Activated CD8-positive, alpha-beta memory T cell treated with anti-CD3 and anti-CD28 coated beads, Interleukin-2, amount 50 U/mL, for 1 hour (primary cell): ENCODE measurements at regions not wholly inside any gene's neighbourhood (a gene's known extent, or its start where the extent isn't known, plus 50 kb on each side); places are given as distances from the start of the nearest gene placed in this dataset.

Experiments used
- DNase-seq: peaks from one replicate; pipeline ENCODE4 v3.0.0-alpha.2; 2020; ENCODE audit errors: extremely low read depth

DNA sequence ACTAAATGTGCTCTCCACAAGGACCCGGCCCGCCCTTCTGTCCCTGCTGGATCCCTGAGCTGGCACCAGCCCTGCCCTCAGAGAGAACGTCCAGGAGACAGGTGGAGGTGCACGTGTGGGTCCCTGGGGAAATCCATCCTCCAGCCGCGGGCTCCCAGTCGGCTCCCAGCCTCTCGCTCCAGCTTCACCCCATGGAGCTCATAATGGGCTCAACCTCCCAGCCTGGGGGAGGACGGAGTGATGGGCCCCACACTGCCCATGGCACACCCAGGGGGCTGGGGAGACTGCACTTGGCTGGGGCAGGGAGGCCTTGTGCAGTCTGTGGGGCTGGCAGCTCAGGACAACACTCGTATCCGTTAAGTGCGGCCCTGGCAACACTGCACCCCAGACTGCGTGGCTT, 250.5 kb downstream of the TMEM121 start:
- no peak for DNase-seq

DNA sequence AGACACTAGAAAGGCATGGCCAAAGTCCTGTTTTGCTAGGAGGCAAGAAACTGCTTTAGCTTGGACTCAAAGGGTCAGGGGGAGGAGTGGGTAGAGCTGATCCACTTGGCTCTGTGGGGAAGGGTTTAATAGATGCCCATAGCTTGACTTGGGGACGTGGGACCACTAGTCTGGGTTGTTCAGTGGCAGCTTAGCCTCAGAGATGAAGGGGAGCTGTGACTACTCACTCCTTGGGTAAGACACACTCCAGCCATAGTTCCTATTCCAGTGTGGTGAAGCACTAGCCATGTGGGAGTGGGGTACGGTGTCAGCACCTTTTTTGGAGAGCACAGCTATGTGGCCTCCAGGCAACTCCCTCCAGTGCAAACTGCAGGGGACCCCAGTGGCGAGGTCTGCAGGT, 257.3 kb downstream of the TMEM121 start:
- DNase-seq = no peak

DNA sequence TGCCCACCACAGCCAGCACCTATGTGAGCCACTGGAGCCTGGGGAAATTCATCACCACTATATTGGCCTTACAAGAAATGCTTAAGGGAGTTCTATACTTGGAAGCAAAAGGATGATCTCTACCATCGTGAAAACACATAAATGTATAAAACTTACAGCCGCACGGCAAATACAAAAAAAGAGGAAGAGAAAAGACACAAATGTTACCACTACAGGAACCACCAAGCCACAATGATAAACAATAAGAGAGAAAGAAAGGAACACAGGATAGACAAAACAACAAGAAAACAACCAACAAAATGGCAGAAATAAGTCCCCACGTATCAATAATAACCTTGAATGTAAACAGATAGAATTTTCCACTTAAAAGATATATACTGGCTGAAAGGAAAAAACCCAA, 267.5 kb downstream of the TMEM121 start:
- no peak for DNase-seq

DNA sequence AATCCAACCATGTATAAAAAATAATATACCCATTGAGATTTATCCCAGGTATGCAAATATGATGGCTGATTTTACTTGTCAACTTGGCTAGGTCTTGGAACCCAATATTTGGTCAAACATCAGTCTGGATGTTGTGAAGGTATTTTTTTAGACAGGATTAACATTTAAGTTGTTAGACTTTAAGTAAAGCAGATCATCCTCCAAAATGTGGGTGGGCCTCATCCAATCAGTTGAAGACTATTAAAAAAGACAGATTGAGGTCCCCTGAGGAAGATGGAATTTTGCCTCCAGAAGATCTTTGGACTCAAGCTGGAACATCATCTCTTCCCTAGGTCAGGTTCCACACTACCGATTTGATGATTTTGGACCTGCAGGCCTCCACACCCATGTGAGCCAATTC, 271.2 kb downstream of the TMEM121 start:
- DNase-seq = no peak

DNA sequence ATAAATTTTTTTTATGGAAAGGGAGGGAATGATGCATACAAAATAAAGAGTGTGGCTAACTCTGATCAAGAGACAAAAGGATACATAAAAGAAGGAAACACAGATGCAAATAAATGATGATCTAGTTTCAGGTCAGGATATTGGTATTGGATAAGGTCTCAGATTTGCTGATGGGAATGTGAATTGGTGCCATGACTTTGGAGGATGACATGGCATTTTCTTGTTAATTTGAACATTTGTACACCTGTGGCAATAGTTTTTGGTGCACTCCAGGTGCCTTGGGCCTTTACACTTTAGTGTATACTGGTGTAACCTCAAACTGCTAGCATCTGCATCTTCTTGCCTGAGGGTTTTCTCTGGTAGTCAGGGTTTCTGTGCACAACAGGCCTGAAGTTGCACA, 279.3 kb downstream of the TMEM121 start:
- no peak for DNase-seq

DNA sequence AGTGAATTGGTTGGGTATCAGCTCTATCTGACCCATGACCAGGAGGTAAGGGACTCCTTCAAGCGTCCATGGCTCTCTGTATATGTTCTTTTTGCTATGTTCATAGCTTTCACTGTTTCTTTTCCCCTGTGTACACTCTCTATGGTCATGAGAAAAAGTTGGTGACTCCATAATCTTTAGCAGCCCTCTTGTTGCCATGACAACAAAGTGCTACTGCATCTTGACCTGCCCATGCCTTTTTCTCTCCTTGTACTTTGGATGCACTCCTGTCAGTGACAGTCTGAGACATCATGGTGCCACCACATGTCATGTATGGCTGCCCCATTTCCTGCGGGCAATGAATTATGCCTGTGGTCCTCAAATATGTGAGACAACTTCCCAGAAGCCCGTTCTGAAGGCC, 280.2 kb downstream of the TMEM121 start:
- no peak for DNase-seq

DNA sequence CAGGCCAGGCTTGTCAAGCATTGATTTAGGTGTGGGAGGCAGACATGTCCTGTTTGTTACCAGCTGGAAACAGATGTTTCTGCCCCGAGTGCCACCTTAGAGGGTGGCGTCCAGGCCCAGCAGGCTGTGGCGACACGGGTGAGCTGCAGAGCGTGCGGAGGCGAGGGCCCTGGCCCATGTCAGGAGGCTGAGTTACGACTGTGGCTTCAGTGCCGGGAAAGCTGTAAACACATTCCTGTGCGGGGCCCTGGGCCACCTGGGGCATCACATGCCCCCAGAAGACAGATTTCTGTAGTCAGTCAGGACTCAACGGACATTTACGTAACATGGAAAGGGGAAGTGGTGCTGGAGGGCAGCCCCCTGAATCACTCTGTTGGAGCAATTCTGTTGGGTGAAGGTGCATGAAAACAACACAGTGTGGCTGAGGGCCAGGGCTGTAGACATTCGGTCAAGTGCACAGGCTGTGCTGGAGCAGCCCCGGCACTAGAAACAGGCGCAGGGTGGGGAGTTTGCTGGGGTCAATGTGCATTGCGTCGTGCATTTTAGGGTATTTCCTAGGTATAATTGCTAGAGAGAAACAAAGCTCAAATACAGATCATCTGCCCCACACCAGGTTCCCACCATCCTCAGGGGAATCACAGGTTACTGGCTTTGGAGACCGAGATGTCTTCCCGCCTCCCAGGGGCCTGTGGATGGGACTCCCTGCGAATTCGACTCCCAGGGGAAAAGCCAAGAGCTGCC, 291.8 kb downstream of the TMEM121 start:
- no peak for DNase-seq

DNA sequence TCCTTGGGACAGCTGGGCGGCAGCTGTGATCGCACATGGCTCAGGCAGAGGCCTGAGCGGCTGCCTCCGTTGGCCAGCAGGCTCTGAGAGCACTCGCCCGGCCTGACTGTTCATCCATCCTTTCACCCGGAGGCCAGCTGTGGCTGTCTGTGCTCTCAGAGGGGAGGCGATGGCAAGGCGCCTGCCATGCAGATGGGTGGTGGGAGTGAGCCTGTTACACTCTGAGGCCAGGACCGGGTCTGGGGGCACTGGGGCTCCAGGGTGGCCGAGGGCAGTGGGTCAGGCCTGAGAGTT, 292.3 kb downstream of the TMEM121 start:
- no peak for DNase-seq

DNA sequence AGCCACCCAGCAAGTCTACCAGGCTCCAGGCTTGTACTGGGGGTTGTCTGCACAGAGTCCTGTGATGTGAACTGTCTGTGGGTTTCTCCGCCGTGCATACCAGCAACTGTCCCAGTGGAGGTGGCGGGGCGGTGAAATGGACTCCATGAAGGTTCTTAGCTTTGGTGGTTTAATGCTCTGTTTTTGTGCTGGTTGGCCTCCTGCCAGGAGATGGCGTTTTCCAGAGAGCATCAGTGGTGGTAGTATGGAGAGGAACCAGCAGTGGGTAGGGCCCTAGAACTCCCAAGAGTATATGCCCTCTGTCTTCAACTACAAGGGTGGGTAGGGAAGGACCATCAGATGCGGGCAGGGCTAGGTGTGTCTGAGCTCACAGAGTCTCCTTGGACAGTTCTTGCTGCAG, 303.8 kb downstream of the TMEM121 start:
- DNase-seq = no peak

DNA sequence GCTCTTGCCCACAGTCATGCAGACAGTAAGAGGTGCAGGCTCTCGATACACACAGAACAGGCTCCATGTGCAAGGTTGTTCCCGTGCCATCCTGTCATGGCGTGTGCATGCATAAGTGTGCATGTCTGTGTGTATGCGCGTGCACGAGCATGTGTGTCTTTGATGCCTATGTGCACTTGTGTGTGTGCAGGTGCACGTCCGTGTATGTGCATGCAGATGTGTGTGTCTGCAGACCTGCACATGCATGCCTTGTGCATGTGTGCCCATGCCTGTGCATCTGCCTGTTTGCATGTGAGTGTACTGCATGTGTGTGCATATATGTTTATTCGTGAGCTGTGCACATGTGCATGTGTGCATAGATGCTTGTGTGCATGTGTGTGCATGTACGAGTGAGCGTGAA, 309.8 kb downstream of the TMEM121 start:
- no peak for DNase-seq

DNA sequence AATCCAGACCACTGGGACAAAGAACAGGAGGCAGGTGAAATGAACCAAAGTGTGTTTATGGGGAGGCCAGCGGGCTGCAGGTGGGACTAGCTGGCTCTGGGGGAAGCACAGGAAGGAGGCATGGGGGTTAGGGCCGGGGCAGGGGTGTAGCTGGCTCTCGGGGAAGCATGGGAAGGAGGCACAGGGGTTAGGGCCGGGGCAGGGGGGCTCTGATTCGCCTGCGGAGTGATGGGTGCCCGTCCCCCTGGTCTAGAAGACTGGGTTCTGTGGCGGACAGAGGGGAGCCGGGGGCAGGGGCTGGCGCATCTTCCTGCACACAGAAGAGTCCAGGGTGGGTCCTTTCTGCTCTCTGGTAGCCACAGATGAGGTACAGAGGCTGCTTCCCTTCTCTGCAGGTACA, 310.3 kb downstream of the TMEM121 start:
- DNase-seq = no peak

DNA sequence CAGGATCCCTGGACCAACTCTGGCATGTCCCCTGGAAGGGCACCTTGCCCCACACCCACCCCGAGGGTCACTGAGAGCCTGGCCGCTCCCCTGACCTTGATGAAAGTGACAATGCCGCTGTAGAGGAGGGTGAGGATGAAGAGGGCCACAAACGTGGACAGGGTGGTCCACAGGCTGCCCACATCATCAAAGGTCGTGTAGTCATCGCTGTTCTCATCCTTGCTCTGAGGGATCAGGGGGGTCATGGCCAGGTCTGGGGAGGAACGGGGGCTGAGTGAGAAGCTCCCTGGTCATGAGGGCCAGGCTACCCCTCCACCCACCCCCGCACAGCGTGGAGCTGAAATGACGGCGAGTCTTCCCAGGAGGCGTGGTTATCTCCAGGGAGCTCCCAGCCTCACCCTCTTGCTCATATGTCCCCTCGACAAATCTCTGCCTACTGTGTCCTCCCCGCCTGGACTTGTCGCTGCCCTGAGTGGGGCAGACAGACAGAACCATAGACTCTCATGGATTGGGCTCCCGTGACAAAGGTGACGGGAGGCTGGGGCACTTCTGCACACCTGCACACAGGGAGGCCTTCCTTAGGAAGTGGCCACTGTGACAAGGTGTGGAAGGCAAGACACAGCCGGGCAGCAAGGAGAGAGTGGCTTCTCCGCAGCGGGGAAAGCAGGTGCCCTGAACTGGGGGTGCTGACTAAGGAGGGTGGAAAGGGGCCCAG, 311.1 kb downstream of the TMEM121 start:
- no peak for DNase-seq

DNA sequence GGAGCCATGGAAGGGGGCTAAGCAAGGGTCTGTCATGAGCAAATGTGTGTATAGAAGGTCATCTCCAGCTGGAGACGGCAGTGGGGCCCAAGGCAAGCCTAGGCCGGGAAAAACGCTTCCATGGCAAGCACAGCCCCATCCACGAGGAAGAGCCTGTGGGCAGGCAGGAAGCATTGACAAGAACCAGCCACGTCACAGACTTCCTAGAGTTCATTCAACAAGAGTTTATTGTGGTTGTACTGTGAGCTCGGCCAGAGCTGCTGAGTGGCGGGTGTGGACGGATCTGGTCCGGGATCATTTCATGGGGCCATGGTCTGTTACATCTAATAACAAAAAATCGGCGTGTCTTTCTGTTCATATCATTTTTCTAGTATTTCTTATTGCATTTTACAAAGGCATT, 311.7 kb downstream of the TMEM121 start:
- DNase-seq = no peak

DNA sequence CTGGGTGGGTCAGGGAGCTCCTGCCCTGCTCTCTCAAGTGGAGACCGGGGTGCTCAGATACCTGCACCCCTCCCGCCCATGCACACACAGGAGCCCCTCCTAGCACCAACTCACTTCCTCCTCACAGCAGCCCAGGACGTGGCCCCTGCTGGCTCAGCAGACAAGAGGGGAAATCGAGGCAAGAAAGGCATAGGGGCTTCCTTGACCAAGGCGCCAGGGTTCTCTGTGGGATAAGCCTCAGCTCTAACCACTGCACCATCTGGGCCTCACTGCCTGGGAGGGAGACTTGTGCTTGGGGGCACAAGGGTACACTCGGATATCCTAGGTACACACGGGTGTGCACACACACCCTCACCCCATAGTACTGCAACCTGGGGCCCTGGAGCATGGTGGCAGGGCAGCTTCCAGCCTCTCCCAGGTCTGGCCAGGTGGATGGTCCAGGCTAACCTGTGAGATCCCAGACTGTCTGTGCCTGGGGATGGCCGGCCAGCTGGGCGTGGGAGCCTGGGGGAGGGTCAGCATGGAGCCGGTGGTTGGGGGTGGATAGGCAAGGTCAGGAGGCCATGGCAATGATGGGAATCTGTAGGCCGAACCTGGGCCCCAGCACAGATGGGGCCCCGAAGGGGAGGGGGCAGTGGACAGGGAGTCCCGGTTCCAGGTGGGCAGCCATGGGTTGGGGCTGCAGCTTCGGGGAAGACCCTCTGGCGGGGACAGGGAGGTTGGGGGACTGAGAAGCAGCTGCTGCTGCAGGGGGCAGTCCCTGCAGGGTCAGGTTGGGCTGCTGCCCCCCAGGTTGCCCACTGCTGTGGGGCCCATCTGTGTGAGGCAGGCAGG, 312.4 kb downstream of the TMEM121 start:
- no peak for DNase-seq

DNA sequence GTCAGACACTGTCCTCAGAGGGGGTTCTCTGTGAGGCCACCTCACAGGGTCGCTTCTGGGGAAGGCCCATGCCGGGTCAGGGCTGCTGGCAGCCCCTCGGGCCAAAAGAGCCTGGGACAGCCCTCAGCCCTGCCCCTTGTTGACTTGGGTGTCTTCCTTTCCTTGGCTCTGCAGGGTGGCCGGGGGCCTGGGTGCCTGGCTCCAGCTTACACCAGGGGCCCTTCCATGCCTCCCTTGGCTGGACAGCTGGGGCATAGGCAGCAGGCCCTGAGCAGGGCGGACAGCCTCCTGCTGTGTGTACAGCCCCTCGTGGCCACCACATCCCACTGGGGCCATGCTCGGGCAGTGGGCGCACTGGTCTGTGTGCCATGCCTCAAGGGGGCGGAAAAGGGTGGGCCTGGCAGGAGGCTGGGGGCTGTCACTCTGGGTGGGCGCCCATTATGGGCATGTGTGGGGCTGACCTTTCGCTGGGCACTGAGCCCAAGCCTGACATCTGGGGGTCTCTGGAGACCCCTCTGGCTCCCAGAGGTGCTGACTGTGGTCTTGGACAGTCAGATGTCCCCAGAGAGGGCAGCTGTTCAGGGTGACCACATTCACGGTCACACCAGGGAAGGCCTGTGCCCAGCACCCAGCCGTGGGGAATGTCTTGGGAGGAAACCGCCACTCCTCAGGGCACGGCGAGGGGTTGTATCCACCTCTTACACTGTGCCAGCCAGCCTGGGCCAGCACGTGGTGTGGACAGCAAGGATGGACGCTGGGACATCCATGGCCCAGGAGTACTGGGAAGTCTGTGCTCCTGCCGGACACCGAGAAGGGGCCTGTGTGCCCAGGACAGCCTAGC, 313.3 kb downstream of the TMEM121 start:
- DNase-seq = no peak

DNA sequence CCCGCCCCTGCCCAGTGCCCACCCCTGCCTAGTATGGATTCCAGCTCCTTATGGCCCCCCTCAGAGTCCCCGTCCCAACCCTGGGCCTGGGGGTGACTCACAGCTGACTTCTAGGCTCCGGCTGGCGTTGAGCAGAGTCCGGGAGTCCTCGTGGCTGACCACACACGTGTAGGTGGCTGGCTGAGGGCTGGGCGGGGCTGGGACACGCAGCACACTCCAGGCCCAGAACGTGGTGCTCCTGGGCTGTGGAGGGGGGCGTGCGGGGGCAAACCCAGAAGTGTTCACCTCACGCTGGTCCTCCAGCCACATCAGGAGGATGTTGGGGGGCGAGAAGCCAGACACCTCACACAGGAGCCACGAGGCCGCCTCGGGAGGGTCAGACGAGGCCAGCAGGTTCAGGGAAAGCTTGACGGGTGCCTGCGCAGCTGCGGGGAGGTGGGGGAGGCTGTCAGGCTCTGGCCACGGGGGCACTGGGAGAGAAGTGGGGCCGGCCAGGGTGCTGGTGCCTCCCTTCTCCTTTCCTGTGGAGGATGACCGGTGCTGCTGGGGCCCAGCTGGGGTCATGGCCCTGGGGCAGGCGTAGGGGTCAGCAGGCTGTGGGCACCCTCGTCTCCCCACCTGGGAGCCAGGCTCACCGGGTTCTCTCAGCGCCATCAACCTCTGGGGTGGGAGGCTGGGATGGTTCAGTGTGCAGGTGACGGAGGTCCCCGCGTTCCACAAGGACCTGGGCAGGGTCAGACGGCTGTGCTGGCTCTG, 314.1 kb downstream of the TMEM121 start:
- no peak for DNase-seq

DNA sequence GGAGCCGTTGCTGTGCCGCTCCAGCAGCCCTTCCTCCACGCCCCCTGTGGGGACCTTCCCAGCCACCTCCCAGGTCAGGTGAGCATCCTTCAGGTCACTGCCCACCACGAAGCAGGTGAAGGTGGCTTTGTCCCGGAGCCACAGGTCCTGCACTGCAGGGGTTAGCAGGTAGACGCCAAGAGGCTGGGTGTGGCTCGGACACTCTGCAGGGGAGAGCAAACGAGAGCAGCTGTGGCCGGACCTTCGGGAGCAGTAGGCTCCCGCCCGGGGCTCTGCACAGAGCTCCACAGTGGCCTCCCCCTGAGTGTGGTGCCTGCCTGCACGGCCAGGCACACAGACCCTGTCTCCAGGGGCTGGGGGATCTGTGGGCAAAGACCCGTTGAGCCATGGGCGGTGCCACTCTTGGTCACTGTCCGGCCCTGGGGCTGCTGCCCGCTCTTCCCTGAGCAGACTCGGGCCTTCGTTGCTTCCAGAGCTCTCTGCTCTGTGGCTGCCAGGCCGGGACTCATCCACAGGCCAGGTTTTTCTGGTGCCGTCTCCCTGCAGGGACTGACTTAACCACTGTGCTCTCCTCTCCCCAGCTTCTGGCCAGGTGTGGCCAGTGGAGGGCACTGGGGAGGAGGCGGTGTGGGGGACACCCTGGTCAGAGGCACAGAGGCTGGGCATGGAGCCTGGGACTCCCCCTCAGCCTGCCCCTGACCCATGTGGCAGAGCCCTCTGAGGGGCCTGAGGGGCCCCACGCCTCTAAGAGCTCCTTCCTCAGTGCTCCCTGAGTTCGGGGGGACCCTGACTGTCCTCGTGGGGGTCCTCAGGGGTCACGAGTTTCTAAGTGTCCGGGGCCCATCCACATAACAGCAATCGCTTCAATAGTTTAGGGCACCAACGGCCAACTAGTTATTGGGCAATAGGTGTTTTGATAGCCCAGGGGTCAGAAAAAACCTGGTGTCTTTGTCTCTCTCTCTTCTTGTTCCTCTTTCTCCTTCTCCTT, 314.9 kb downstream of the TMEM121 start:
- DNase-seq = no peak

DNA sequence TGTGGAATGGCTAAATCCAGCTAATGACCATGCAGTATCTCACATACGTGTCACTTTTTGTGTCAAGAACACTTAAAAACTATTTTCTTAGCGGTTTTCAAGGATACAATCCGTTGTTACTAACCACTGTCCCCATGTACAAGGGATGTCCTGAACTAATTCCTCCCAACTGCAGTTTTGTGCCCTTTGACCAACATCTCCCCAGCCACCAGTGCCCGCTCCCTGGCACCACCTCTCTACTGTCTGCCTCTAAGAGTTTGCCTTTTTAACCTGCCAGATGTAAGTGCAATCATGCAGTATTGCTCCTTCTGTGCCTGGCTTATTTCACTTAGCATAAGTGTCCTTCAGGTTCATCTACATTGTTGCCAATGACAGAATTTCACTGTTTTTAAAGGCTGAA, 315.7 kb downstream of the TMEM121 start:
- DNase-seq = no peak

DNA sequence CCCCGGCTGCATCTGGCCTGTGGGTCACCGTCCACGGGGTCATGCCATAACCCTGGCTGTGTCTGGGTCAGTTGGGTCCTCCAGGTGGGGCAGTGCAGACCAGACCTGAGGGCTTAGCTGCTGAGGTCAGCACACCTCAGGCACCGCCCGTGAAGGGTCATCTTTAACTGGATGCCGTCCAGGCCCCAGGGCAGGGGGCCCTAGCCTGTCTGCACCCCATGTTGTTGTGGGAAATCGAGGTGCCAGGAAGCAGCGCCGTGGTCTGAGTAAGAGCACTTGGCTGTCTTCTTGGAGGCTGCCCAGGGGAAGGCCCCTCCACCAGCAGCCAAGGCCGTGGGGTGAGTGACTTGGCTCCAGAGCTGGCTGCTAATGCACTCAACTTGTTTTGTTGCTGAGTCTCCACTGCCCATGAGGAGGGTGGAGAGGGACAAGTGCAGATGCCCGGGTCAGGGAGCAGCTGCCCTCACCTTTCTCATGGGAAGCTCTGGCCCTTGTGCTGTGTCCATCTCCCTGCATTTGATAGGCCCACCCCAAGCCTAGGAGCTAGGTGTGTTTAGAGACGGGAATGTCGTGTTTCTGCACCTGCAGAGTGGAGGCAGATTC, 317.2 kb downstream of the TMEM121 start:
- no peak for DNase-seq
